DMS 273 (cell line): ENCODE measurements at regions not wholly inside any gene's neighbourhood (a gene's known extent, or its start where the extent isn't known, plus 50 kb on each side); places are given as distances from the start of the nearest gene placed in this dataset.
"Not testable (repeated sequence)": the region's sequence is repeated elsewhere in the genome, so short reads cannot be mapped to it uniquely, and the experiment has no call there.

Source experiments
- DNase-seq: peaks from one replicate; lab custom pipeline; 2025; ENCODE audit not compliant: unreplicated experiment; lab: John Stamatoyannopoulos, UW

DNA sequence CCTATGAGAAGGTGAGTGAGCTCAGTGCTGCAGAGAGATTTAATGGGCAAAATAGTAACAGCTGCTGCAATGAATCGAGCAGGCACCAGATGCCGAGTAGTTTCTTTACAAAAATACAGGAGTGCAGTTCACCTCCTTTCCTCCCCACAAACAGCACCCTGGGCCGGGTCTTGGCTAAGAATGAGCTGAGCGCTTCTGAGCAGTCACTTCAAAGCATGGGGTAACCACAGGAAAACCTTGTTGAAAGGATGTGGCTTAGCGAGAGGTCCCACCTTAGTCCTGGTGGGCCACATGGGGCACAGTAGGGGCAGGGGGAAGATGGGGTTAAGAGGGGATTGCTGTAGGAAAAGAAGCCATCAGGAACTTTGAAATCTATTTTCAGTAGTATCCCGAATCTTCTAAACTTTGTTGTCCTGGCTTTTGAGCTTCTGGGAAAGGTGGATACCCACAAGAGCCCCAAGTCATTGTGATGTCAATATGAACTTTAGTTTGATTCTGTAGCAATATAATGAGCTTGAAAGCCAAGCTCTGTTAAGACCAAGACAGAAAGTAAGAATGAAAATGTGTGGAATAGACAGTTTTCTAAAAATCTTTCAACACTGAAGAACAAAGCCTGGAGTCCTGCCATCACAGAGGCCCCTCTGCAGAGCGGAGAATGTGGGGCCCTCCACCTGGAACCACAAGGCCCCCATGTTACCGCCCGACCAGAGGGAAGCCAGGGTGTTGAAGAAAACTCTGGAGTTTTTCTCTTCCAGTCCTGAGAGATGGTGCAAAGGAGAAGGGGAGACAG, 101.0 kb upstream of the ZNF236 start:
- DNase-seq, result peak; percentile 83

DNA sequence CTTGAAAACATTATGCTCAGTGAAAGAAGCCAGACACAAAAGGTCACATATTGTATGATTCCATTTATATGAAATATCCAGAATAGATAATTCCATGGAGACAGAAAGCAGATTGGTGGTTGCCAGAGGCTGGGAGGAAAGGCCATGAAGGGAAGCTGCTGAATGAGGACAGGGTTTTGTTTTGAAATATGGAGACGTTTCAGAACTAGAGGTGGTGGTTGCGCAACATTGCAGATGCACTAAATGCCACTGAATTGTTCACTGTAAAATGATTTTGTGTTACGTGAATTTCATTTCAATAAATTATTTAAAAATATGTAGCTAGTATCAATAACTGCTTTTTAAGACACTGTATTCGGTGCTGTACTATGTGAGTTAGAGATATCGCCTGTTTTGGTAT, 101.7 kb upstream of the ZNF236 start:
- DNase-seq, result no peak

DNA sequence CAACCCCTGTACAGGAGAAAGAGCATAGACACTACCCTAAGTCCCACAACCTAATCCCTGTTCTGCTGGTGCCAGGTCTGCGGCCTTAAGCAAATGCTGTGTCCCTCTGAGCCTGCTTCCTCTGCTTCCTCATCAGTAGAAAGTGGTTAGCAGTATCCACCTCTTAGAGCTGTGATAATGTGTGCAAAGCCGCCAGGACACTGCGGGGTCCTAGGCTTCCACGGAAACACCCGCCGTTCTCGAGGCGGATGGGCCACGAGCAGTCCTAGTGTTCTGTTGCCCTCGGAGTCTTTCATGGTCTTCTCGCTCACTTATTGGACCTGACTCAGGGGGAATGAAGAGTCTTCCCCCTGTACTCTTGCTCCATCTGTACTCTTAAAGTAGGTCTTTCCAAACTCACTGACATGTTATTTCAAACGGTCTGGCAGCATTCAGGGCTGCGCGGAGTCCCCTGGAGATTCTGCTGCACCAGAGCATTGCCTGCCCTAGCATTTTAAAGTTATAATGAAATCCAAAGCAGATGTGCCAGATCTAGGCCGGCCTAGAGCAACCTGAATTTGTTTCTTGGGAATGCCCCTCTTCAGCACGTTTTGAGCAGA, 107.2 kb upstream of the ZNF236 start:
- no peak for DNase-seq

- no peak for DNase-seq
Measured at GRCh38 chr18:76713432-76713831, 108.9 kb upstream of the ZNF236 start.

- no peak for DNase-seq
Measured at GRCh38 chr18:76712511-76713140, 109.7 kb upstream of the ZNF236 start.

GRCh38 chr18:76710646-76711520, 111.5 kb upstream of the ZNF236 start:
- DNase-seq, result no peak

GRCh38 chr18:76709659-76710645, 112.4 kb upstream of the ZNF236 start:
- DNase-seq, result peak; percentile 85

DNA sequence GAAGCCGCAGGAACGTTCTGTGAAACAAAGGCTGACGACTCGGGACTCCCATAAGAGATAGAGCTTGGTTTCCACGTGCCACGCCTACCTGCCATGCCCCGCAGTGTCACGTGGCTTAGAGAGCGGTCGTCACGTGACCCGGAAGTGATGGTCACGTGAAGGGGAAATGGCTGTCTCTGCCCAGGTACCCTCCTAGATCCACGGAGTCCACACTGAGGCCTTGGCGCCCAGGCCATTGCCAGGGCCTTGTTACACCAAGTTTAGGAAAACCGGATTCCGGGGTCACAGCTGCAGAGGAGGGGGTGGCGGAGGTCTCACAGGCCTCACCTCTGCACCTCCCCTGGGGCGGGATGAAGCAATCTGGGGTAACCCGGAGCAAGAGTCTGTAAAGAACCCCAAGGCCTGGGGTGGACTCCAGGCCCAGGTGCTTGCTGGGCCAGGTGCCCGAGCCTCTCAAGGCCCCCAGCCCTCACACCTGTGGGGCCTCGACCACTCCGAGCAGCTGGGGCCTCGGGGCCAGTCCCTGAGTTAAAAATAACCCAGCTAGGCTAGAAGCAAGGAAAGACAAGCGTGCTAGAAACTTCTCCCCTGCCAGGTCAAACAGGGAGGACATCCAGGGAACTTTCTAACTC, 113.5 kb upstream of the ZNF236 start:
- no peak for DNase-seq

GRCh38 chr18:76708071-76708721, 114.2 kb upstream of the ZNF236 start:
- DNase-seq, result no peak

DNA sequence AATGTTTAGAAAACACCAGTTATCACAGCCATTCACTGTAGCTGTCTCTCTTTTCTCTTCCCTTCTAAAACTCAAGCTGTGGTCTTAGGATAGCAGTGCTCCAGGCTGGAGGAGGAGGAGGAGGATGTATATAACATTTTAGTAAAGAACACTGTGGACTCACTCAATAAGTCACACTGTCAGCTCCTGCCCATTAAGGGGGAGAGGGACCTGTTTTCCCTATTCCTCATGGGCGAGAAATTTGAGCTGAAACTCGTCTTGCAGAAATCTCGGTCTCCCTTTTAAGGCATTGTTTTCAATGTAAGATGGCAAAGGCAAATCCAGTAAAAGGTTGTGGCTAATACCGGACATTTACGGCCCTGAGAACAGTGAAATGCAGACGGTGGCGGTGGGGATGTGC, 114.8 kb upstream of the ZNF236 start:
- no peak for DNase-seq

GRCh38 chr18:76704589-76704988, 117.8 kb upstream of the ZNF236 start:
- DNase-seq, result not testable (repeated sequence)

- DNase-seq, result no peak
Measured at GRCh38 chr18:76699923-76700322, 122.4 kb upstream of the ZNF236 start.

DNA sequence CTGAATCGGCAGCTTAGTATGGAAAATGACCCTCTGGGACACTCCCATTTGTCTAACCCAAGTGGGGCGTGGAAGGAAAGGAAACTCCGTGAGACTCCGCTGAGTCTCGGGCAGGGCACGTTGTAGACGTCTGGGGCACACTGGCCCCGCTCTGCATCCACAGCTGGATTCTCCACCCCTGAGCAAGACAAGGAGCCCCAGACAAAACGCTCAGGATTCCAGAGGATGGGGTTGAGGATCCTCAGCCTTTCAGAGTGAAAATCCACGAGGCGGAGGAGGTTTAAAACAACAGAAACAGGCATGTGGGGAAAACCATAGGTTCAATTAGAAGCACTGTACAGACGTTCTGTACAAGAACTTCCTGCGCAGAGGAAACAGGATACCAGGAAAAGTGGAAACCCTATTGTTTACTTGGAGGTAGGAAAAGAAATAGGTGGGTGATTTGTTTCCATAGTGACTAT, 124.9 kb upstream of the ZNF236 start:
- DNase-seq, result no peak

DNA sequence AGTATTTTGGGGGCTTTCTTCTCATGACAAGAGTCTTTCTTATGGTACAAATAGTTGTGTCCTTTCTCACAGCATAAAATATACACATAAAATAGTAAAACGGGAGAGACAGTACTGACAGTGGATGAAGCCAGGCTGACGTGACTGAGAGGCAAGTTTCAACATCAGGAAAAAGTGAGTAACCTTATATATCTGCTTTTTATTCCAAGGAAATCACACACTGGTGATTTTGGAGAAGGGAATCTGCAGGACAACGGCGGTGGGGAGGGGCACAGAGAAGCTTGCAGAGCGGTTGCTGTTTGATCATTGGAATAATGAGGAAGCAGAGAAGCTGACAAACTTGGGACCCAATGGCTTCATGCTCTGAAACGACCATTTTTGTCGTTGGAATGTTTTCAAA, 130.6 kb upstream of the ZNF236 start:
- DNase-seq, result no peak

DNA sequence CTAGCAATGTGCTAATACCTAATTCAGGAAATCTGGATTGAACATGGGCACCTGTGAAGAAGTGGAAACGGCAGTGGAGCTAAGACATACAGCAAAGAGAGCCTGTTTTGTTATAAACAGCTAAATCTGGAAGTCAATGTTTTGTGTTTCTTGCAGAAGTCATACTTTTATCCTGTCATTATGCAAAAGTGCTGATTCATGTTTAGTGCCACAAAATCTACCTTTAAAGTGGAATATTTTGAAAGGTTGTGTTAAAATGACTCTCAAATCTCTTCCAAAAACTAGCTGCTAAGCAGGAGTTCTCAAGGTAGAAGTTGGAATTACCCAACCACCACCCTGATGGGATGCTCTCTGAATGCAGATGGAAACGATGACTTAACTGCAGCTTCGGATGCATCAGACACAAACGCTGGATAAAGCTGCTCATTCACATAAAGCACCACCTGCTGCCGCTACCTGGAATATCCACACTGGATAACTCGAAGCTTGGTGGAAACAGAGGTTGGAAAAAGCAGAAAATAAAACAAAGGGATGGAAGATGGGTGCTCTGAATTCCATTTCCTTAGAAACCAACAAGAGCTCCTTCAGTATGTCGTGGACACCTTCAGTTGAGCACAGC, 132.6 kb upstream of the ZNF236 start:
- DNase-seq, result peak; percentile 12

- DNase-seq, result no peak
Measured at GRCh38 chr18:76688724-76689472, 133.5 kb upstream of the ZNF236 start.

DNA sequence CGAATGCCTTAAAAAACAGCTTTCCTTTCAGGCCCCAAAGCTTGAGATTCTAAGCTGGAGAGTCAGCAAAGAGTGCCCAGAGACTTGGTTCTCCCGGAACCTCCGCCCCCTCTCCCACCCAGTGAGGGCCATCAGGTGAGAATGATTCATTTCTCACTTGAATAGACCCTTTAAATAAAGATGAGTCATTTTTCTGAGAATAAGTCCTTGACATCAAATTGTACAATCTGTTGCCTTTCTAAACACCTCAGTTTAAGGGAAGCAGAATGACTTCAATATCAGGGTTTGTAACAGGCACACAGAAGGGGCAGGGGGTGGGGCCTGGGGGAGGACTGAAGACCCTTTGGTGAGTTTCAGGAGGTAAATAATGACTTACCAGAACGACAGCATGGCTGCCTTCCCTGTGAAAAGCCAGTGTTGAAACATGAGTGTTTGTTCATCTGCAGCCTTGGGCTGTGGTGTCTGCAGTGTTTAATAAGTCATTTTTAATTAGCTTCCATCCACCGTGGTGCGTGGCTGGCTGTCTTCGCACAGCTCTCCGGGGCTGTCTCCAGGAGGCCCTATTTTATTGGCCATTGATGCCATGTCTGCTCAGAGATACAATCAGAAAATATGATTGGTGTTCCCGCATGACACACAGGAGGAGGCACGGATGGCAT, 134.9 kb upstream of the ZNF236 start:
- DNase-seq, result peak; percentile 33
